ENCODE measurements at regions not wholly inside any gene's neighbourhood (a gene's known extent, or its start where the extent isn't known, plus 50 kb on each side); places are given as distances from the start of the nearest gene placed in this dataset.

DNA sequence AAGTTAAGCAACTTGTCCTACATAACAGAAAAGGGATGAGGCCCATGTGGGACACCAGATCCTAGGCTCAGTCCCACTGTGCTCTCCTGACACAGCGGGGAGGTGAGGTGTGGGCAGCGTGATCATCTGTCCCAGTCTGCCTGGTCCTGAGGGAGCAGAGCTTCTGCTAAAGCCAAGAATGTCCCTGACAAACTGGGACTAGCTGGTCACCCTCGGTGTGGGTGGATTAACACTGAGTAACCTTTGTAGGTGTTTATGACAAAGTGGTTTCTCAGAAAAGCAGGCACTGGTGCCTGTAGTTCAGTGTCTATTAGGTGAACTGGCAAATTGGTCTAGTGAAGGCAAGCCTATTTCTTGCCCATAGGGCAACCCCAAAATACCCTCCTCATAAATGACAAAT is 127.8 kb upstream of the HABP2 start:
- Histone ChIP-seq H3K27me3 (ENCODE audit: control insufficient read depth in 1 of 2, insufficient read depth in 2 of 2, low read length in 2 of 2) (no peaks in the 10 kb centered on the region), H3K27ac (ENCODE audit: low read depth, low read length) (no peak overlapping the region)

DNA sequence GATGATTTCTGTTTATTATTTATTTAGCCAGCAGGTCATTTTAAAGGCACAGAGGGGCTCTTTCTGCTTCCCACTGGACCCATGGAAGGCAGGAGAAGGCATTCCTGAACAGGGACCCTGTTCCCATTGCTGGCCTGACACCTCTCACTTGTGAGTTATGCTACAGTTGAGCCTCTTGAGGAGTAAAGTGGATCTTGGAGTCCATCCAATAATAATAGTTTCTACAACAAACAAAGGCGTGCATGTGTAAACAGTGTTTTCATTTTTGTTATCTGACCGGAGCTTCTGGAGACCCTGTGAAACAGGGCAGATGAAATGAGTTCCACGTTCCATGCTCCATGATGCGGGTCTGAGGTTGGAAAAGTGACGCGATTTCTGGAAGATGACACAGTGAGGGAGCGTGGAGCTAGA is 127.3 kb upstream of the HABP2 start:
- Histone ChIP-seq H3K4me1 (ENCODE audit: insufficient read depth, low read length) (no peaks in the 10 kb centered on the region), H3K4me3 (ENCODE audit: low read depth in 1 of 2, low read length in 2 of 2) (no peak overlapping the region), H3K9ac (ENCODE audit: low read length) (no peak overlapping the region), H3K27ac (ENCODE audit: low read depth, low read length) (no peak overlapping the region), H3K36me3 (ENCODE audit: insufficient read depth, low read length) (no peaks in the 10 kb centered on the region), H3K9me3 (ENCODE audit: low read length) (no peaks in the 10 kb centered on the region), H3K27me3 (ENCODE audit: control insufficient read depth in 1 of 2, insufficient read depth in 2 of 2, low read length in 2 of 2) (no peaks in the 10 kb centered on the region)

More for the DNA sequence above, 127.8 kb upstream of the HABP2 start:
- H3K9me3 ChIP-seq (ENCODE audit: low read length), result no peaks in the 10 kb centered on the region
- H3K4me3 ChIP-seq (ENCODE audit: low read depth in 1 of 2, low read length in 2 of 2), result no peak overlapping the region
- no peak overlapping the region for H3K9ac ChIP-seq (ENCODE audit: low read length)
- H3K36me3 ChIP-seq (ENCODE audit: insufficient read depth, low read length), result no peaks in the 10 kb centered on the region
- no peaks in the 10 kb centered on the region for H3K4me1 ChIP-seq (ENCODE audit: insufficient read depth, low read length)

DNA sequence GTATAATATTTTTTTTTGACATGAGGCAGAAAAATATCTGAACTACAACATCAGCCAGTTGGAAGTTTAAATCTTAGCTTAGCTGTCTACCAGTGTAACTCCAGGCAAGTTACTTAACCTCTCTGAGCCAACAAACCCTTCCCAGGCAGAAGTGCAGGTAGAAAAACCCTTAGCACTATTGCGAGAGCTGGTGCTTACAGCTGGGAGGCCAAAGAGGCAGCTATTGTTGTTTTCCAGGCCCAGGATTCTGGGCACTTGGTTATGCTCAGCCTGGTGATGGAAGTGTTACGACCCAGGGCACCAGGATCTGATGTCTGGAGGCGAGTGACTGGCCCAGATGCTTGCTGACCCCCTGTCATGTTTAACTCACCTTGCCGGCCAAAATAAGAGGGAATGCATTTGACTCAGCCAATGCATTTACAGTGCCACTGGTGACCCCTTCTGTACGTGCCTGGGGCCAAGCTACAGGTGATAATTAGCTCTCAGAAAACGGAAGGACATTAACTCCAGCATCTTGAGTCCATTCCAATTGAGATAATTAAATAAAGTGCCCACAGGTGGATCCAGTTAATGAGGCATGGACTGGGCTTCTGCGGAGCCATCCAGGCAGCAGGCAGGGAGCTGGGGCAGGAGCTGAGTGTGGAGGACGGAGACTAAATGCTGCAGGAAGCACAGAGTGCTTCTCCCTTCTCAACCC is 126.5 kb upstream of the HABP2 start:
- Histone ChIP-seq H3K9ac (ENCODE audit: low read length) (no peak overlapping the region), H3K9me3 (ENCODE audit: low read length) (no peaks in the 10 kb centered on the region), H3K4me1 (ENCODE audit: insufficient read depth, low read length) (no peaks in the 10 kb centered on the region), H3K36me3 (ENCODE audit: insufficient read depth, low read length) (no peaks in the 10 kb centered on the region), H3K4me3 (ENCODE audit: low read depth in 1 of 2, low read length in 2 of 2) (no peak overlapping the region), H3K27me3 (ENCODE audit: control insufficient read depth in 1 of 2, insufficient read depth in 2 of 2, low read length in 2 of 2) (no peaks in the 10 kb centered on the region), H3K27ac (ENCODE audit: low read depth, low read length) (no peak overlapping the region)

- no peaks in the 10 kb centered on the region for H3K36me3 ChIP-seq (ENCODE audit: insufficient read depth, low read length)
- no peak overlapping the region for H3K27ac ChIP-seq (ENCODE audit: low read depth, low read length)
- no peak overlapping the region for H3K9ac ChIP-seq (ENCODE audit: low read length)
- H3K27me3 ChIP-seq (ENCODE audit: control insufficient read depth in 1 of 2, insufficient read depth in 2 of 2, low read length in 2 of 2), result no peaks in the 10 kb centered on the region
- H3K4me3 ChIP-seq (ENCODE audit: low read depth in 1 of 2, low read length in 2 of 2), result no peak overlapping the region
- no peaks in the 10 kb centered on the region for H3K9me3 ChIP-seq (ENCODE audit: low read length)
- no peaks in the 10 kb centered on the region for H3K4me1 ChIP-seq (ENCODE audit: insufficient read depth, low read length)
These were observed 125.6 kb upstream of the HABP2 start for GRCh38 chr10:113427236-113427735.

GRCh38 chr10:113427811-113428558 is 124.9 kb upstream of the HABP2 start:
- no peak overlapping the region for H3K4me3 ChIP-seq (ENCODE audit: low read depth in 1 of 2, low read length in 2 of 2)
- H3K9me3 ChIP-seq (ENCODE audit: low read length), result no peaks in the 10 kb centered on the region
- no peak overlapping the region for H3K9ac ChIP-seq (ENCODE audit: low read length)
- no peak overlapping the region for H3K27ac ChIP-seq (ENCODE audit: low read depth, low read length)
- no peaks in the 10 kb centered on the region for H3K27me3 ChIP-seq (ENCODE audit: control insufficient read depth in 1 of 2, insufficient read depth in 2 of 2, low read length in 2 of 2)
- no peaks in the 10 kb centered on the region for H3K4me1 ChIP-seq (ENCODE audit: insufficient read depth, low read length)
- H3K36me3 ChIP-seq (ENCODE audit: insufficient read depth, low read length), result no peaks in the 10 kb centered on the region

- H3K27ac ChIP-seq (ENCODE audit: low read depth, low read length), result no peak overlapping the region
- no peaks in the 10 kb centered on the region for H3K27me3 ChIP-seq (ENCODE audit: control insufficient read depth in 1 of 2, insufficient read depth in 2 of 2, low read length in 2 of 2)
- H3K4me3 ChIP-seq (ENCODE audit: low read depth in 1 of 2, low read length in 2 of 2), result no peak overlapping the region
- H3K36me3 ChIP-seq (ENCODE audit: insufficient read depth, low read length), result no peaks in the 10 kb centered on the region
- no peak overlapping the region for H3K9ac ChIP-seq (ENCODE audit: low read length)
- H3K9me3 ChIP-seq (ENCODE audit: low read length), result no peaks in the 10 kb centered on the region
- H3K4me1 ChIP-seq (ENCODE audit: insufficient read depth, low read length), result no peaks in the 10 kb centered on the region
These were observed 122.0 kb upstream of the HABP2 start for GRCh38 chr10:113430634-113431397.

- H3K36me3 ChIP-seq (ENCODE audit: insufficient read depth, low read length), result no peaks in the 10 kb centered on the region
- H3K9ac ChIP-seq (ENCODE audit: low read length), result no peak overlapping the region
- no peaks in the 10 kb centered on the region for H3K4me1 ChIP-seq (ENCODE audit: insufficient read depth, low read length)
- no peak overlapping the region for H3K27ac ChIP-seq (ENCODE audit: low read depth, low read length)
- H3K4me3 ChIP-seq (ENCODE audit: low read depth in 1 of 2, low read length in 2 of 2), result no peak overlapping the region
- H3K27me3 ChIP-seq (ENCODE audit: control insufficient read depth in 1 of 2, insufficient read depth in 2 of 2, low read length in 2 of 2), result no peaks in the 10 kb centered on the region
- H3K9me3 ChIP-seq (ENCODE audit: low read length), result no peaks in the 10 kb centered on the region
These were observed 121.3 kb upstream of the HABP2 start for GRCh38 chr10:113431398-113432160.

DNA sequence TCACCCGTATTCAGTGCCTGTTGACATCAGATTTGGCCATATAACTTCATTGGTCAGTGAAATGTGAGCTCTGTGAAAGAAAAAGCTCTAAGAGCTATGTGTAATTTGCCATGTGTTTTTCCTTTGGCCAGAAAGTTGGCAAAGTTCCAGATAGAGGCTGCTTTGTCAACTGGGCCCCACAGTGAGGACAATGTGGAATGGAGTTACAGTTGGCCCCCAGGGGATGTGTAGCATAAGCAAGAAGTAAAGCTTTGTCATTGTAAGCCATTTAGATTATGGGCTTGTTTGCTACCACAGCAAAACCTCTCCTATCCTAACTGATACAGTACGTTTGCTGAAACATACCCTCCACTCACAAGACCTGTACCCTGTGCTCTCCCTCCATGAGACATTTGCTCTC is 119.1 kb upstream of the HABP2 start:
- Histone ChIP-seq H3K36me3 (ENCODE audit: insufficient read depth, low read length) (no peaks in the 10 kb centered on the region), H3K4me3 (ENCODE audit: low read depth in 1 of 2, low read length in 2 of 2) (no peak overlapping the region), H3K9ac (ENCODE audit: low read length) (no peak overlapping the region), H3K4me1 (ENCODE audit: insufficient read depth, low read length) (no peaks in the 10 kb centered on the region), H3K9me3 (ENCODE audit: low read length) (no peaks in the 10 kb centered on the region), H3K27me3 (ENCODE audit: control insufficient read depth in 1 of 2, insufficient read depth in 2 of 2, low read length in 2 of 2) (no peaks in the 10 kb centered on the region), H3K27ac (ENCODE audit: low read depth, low read length) (no peak overlapping the region)

DNA sequence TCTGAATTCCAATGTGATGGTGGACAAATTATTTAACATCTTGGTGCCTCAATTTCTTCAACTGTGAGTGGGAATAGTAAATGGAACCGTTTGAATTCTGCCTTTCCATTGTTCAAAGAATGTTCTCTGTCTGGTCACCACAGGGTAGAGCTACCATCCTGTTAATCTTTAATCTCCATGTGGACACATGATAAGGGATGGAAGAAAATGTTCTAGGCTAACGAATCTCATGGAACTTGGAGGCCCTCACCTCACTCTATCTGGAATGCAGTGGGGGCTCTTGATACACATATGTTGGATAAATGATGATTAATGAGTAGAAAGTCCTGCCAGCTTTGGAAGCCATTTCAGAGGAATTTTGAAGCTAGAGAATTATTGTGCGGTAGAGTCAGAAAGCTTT is 118.5 kb upstream of the HABP2 start:
- Histone ChIP-seq H3K36me3 (ENCODE audit: insufficient read depth, low read length) (no peaks in the 10 kb centered on the region), H3K9me3 (ENCODE audit: low read length) (no peaks in the 10 kb centered on the region), H3K4me1 (ENCODE audit: insufficient read depth, low read length) (no peaks in the 10 kb centered on the region), H3K9ac (ENCODE audit: low read length) (no peak overlapping the region), H3K27me3 (ENCODE audit: control insufficient read depth in 1 of 2, insufficient read depth in 2 of 2, low read length in 2 of 2) (no peaks in the 10 kb centered on the region), H3K27ac (ENCODE audit: low read depth, low read length) (no peak overlapping the region), H3K4me3 (ENCODE audit: low read depth in 1 of 2, low read length in 2 of 2) (no peak overlapping the region)

DNA sequence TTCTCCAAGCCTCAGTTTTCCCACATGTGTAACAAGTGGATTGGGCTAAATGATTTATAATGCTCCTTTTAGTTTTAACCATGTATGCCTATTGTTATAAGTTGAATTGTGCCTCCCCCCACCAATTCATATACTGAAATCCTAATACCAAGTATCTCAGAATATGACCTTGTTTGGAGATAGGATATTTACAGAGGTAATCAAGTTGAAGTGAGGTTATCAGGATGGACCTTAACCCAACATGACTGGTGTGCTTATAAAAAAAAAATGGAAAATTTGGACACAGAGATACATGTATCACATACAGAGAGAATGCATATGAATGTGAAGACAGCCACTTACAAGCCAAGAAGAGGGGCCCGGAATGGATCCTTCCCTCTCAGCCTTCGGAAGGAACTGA is 117.9 kb upstream of the HABP2 start:
- Histone ChIP-seq H3K4me1 (ENCODE audit: insufficient read depth, low read length) (no peaks in the 10 kb centered on the region), H3K4me3 (ENCODE audit: low read depth in 1 of 2, low read length in 2 of 2) (no peak overlapping the region), H3K9me3 (ENCODE audit: low read length) (no peaks in the 10 kb centered on the region), H3K9ac (ENCODE audit: low read length) (no peak overlapping the region), H3K27me3 (ENCODE audit: control insufficient read depth in 1 of 2, insufficient read depth in 2 of 2, low read length in 2 of 2) (no peaks in the 10 kb centered on the region), H3K27ac (ENCODE audit: low read depth, low read length) (no peak overlapping the region), H3K36me3 (ENCODE audit: insufficient read depth, low read length) (no peaks in the 10 kb centered on the region)

GRCh38 chr10:113435881-113436280 is 117.0 kb upstream of the HABP2 start:
- Histone ChIP-seq H3K9me3 (ENCODE audit: low read length) (no peaks in the 10 kb centered on the region), H3K27me3 (ENCODE audit: control insufficient read depth in 1 of 2, insufficient read depth in 2 of 2, low read length in 2 of 2) (no peaks in the 10 kb centered on the region), H3K36me3 (ENCODE audit: insufficient read depth, low read length) (no peaks in the 10 kb centered on the region), H3K4me3 (ENCODE audit: low read depth in 1 of 2, low read length in 2 of 2) (no peak overlapping the region), H3K9ac (ENCODE audit: low read length) (no peak overlapping the region), H3K4me1 (ENCODE audit: insufficient read depth, low read length) (no peaks in the 10 kb centered on the region), H3K27ac (ENCODE audit: low read depth, low read length) (no peak overlapping the region)

Data from muscle layer of colon (tissue), 2 donors.